ENCODE measurements at regions not wholly inside any gene's neighbourhood (a gene's known extent, or its start where the extent isn't known, plus 50 kb on each side); places are given as distances from the start of the nearest gene placed in this dataset.

DNA sequence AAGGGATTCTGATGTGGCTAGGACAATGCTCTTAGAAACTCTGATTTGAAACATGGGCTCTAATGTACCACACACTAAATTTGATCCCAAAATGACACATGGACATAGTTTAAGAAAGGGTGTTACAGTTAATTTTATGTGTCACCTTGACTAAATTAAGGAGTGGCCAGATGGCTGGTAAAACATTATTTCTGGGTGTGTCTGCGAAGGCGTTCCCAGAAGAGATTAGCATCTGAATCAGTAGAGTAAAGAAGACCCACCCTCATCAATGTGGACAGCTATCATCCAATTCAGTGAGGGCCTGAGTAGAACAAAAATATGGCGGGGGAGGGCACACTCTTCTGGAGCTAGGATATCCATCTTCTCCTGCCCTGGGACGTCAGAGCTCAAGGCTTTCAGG, 283.1 kb upstream of the CHAC2 start:
- H3K4me2 ChIP-seq (ENCODE audit: low read depth, low read length, poor library complexity, severe bottlenecking), result no peak overlapping the region
- H3K27me3 ChIP-seq (ENCODE audit: low read length), result no peaks in the 10 kb centered on the region
- H2AFZ ChIP-seq (ENCODE audit: low read depth, low read length, severe bottlenecking), result no peak overlapping the region
- H4K20me1 ChIP-seq (ENCODE audit: low read depth, low read length), result no peaks in the 10 kb centered on the region
- H3K79me2 ChIP-seq (ENCODE audit: insufficient read depth, low read length), result no peaks in the 10 kb centered on the region
- no peaks in the 10 kb centered on the region for H3F3A ChIP-seq (ENCODE audit: insufficient read depth)
- H3K9ac ChIP-seq (ENCODE audit: low read length), result no peak overlapping the region
- no peaks in the 10 kb centered on the region for H3K9me2 ChIP-seq (replicated peaks; ENCODE audit: insufficient read depth, low read length)
- H3K4me3 ChIP-seq (ENCODE audit: insufficient read depth, low read length, poor library complexity, severe bottlenecking), result no peak overlapping the region
- no peak overlapping the region for H3K27ac ChIP-seq (ENCODE audit: low read depth, low read length)
- no peak for TF ChIP-seq EZH2phosphoT487 (conservative IDR thresholded peaks at IDR 0.05; ENCODE audit: low read length)
- TF ChIP-seq, protein P1, sequence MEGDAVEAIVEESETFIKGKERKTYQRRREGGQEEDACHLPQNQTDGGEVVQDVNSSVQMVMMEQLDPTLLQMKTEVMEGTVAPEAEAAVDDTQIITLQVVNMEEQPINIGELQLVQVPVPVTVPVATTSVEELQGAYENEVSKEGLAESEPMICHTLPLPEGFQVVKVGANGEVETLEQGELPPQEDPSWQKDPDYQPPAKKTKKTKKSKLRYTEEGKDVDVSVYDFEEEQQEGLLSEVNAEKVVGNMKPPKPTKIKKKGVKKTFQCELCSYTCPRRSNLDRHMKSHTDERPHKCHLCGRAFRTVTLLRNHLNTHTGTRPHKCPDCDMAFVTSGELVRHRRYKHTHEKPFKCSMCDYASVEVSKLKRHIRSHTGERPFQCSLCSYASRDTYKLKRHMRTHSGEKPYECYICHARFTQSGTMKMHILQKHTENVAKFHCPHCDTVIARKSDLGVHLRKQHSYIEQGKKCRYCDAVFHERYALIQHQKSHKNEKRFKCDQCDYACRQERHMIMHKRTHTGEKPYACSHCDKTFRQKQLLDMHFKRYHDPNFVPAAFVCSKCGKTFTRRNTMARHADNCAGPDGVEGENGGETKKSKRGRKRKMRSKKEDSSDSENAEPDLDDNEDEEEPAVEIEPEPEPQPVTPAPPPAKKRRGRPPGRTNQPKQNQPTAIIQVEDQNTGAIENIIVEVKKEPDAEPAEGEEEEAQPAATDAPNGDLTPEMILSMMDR (IDR thresholded peaks at IDR 0.05; ENCODE audit: insufficient read depth, low read length, poor library complexity, severe bottlenecking), result no peak
- H3K9me3 ChIP-seq (ENCODE audit: insufficient read depth, low read length), result no peaks in the 10 kb centered on the region
- H3K36me3 ChIP-seq (ENCODE audit: low read length), result no peaks in the 10 kb centered on the region

DNA sequence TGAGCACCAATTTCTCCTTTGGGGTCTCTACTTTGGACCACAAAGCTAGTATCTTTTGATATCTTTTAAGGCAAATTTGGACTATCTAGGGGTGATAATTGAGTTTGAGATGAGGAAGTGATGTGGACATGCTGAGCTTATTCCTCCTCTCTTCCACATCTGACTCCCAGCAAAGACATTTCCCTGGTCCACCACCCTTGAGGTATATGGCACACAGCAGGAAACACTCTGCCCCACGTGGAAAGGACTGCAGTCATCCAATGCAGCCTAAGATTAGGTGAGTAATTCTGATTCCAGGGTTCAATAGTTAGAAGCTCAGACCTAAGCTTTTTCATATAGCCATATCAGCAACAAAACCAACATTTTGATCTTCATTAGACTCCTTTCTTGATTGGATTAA, 290.1 kb upstream of the CHAC2 start:
- Histone ChIP-seq H3K4me2 (ENCODE audit: low read depth, low read length, poor library complexity, severe bottlenecking) (no peak overlapping the region), H2AFZ (ENCODE audit: low read depth, low read length, severe bottlenecking) (no peak overlapping the region), H3K27me3 (ENCODE audit: low read length) (no peaks in the 10 kb centered on the region), H3K36me3 (ENCODE audit: low read length) (no peaks in the 10 kb centered on the region), H3K9me2 (replicated peaks; ENCODE audit: insufficient read depth, low read length) (no peaks in the 10 kb centered on the region), H3K79me2 (ENCODE audit: insufficient read depth, low read length) (no peaks in the 10 kb centered on the region), H3F3A (ENCODE audit: insufficient read depth) (no peaks in the 10 kb centered on the region), H3K9ac (ENCODE audit: low read length) (no peak overlapping the region), H4K20me1 (ENCODE audit: low read depth, low read length) (no peaks in the 10 kb centered on the region), H3K9me3 (ENCODE audit: insufficient read depth, low read length) (no peaks in the 10 kb centered on the region), H3K27ac (ENCODE audit: low read depth, low read length) (no peak overlapping the region), H3K4me3 (ENCODE audit: insufficient read depth, low read length, poor library complexity, severe bottlenecking) (no peak overlapping the region)
- TF ChIP-seq EZH2phosphoT487 (conservative IDR thresholded peaks at IDR 0.05; ENCODE audit: low read length), result no peak
- TF ChIP-seq, protein P1 (IDR thresholded peaks at IDR 0.05; ENCODE audit: insufficient read depth, low read length, poor library complexity, severe bottlenecking), result no peak

DNA sequence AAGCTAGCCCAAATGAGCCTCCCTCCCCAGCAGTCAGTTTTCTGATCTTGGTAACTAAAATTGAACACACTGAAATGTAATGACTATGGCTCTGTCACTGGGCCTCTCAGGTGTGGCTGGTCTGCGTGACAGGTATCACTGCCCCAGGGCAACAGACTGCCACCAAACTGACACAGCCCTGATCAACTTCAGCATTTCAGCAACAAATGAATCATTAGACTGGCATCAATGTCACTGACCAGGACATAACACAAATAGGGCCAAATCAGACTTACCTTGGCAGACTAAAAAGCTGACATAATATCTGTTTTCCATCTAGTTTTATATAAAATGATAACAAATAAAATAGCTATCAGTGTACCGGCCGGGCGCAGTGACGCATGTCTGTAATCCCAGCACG, 290.8 kb upstream of the CHAC2 start:
- no peaks in the 10 kb centered on the region for H3K9me3 ChIP-seq (ENCODE audit: insufficient read depth, low read length)
- H3K4me2 ChIP-seq (ENCODE audit: low read depth, low read length, poor library complexity, severe bottlenecking), result no peak overlapping the region
- H3K79me2 ChIP-seq (ENCODE audit: insufficient read depth, low read length), result no peaks in the 10 kb centered on the region
- no peaks in the 10 kb centered on the region for H3K9me2 ChIP-seq (replicated peaks; ENCODE audit: insufficient read depth, low read length)
- no peaks in the 10 kb centered on the region for H3F3A ChIP-seq (ENCODE audit: insufficient read depth)
- no peak overlapping the region for H2AFZ ChIP-seq (ENCODE audit: low read depth, low read length, severe bottlenecking)
- no peaks in the 10 kb centered on the region for H4K20me1 ChIP-seq (ENCODE audit: low read depth, low read length)
- no peaks in the 10 kb centered on the region for H3K36me3 ChIP-seq (ENCODE audit: low read length)
- TF ChIP-seq, protein P1 (IDR thresholded peaks at IDR 0.05; ENCODE audit: insufficient read depth, low read length, poor library complexity, severe bottlenecking), result no peak
- no peak overlapping the region for H3K4me3 ChIP-seq (ENCODE audit: insufficient read depth, low read length, poor library complexity, severe bottlenecking)
- no peak overlapping the region for H3K27ac ChIP-seq (ENCODE audit: low read depth, low read length)
- H3K9ac ChIP-seq (ENCODE audit: low read length), result no peak overlapping the region
- no peaks in the 10 kb centered on the region for H3K27me3 ChIP-seq (ENCODE audit: low read length)

DNA sequence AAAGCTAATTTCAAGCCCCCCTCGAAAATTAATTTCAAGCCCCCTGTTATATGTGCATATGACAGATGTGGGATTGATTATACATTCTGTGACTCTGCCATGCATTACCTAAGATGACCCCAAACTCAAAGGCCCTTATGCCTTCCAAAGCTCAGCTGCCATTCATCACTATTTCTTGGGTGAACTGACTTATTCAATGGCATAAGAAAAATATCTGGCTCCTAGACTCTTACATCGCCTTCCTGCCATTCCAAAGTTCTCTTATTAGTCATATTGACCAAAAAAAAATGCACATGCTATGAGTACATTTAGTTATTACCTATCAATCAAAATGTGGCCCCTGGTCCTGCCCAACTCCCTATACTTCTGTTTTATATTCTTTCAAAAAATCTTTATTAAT, 291.8 kb upstream of the CHAC2 start:
- H3K79me2 ChIP-seq (ENCODE audit: insufficient read depth, low read length), result no peaks in the 10 kb centered on the region
- no peaks in the 10 kb centered on the region for H3K9me2 ChIP-seq (replicated peaks; ENCODE audit: insufficient read depth, low read length)
- no peaks in the 10 kb centered on the region for H3K36me3 ChIP-seq (ENCODE audit: low read length)
- no peaks in the 10 kb centered on the region for H4K20me1 ChIP-seq (ENCODE audit: low read depth, low read length)
- H3F3A ChIP-seq (ENCODE audit: insufficient read depth), result no peaks in the 10 kb centered on the region
- no peak overlapping the region for H3K4me2 ChIP-seq (ENCODE audit: low read depth, low read length, poor library complexity, severe bottlenecking)
- H3K27me3 ChIP-seq (ENCODE audit: low read length), result no peaks in the 10 kb centered on the region
- H2AFZ ChIP-seq (ENCODE audit: low read depth, low read length, severe bottlenecking), result no peak overlapping the region
- no peak overlapping the region for H3K9ac ChIP-seq (ENCODE audit: low read length)
- no peaks in the 10 kb centered on the region for H3K9me3 ChIP-seq (ENCODE audit: insufficient read depth, low read length)
- H3K4me3 ChIP-seq (ENCODE audit: insufficient read depth, low read length, poor library complexity, severe bottlenecking), result no peak overlapping the region
- H3K27ac ChIP-seq (ENCODE audit: low read depth, low read length), result no peak overlapping the region
- TF ChIP-seq, protein P1 (IDR thresholded peaks at IDR 0.05; ENCODE audit: insufficient read depth, low read length, poor library complexity, severe bottlenecking), result no peak
- TF ChIP-seq EZH2phosphoT487 (conservative IDR thresholded peaks at IDR 0.05; ENCODE audit: low read length), result no peak

All from SU-DHL-6 (cell line).